Endothelial cell of hepatic sinusoid (primary cell): ENCODE measurements at regions not wholly inside any gene's neighbourhood (a gene's known extent, or its start where the extent isn't known, plus 50 kb on each side); places are given as distances from the start of the nearest gene placed in this dataset.
"Not testable (repeated sequence)": the region's sequence is repeated elsewhere in the genome, so short reads cannot be mapped to it uniquely, and the experiment has no call there.

Source experiments
- in situ Hi-C: cut with HindIII; loops from 2 replicates; pipeline ENCODE4 v1.10.0; 2017; ENCODE audit warnings: low sequenced_read_pairs

DNA sequence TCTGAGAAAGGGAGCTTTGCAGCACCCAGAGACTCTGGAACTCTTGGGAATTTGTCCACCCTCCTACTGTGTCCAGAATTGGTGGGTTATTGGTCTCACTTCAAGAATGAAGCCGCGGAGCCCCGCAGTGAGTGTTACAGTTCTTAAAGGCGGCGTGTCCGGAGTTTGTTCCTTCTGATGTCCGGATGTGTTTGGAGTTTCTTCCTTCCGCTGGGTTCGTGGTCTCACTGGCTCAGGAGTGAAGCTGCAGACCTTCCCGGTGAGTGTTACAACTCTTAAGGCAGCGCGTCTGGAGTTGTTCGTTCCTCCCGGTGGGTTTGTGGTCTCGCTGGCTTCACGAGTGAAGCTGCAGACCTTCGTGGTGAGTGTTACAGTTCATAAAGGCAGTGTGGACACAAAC is 824.7 kb downstream of the LRRTM4 start:
- in situ Hi-C loops = not testable (repeated sequence)

DNA sequence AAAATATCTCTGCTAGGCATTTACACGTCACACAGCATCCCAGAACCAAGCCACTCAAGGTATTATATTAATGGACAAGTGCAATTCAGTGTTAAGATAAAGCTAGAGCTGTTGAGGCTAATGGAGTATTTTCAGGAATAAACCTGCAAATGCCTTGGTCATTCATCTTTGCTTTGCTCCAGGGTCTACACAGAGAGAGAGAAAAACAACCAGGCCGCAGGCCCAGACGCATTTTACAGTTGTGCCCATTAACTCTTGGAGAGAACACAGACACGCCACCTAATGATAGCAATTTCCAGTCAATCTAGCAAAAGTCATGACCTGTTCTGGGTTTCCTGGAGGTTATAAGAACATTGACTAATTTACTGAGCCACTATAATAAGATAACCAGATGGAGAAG is 829.3 kb downstream of the LRRTM4 start:
- in situ Hi-C loops = no loop called here

DNA sequence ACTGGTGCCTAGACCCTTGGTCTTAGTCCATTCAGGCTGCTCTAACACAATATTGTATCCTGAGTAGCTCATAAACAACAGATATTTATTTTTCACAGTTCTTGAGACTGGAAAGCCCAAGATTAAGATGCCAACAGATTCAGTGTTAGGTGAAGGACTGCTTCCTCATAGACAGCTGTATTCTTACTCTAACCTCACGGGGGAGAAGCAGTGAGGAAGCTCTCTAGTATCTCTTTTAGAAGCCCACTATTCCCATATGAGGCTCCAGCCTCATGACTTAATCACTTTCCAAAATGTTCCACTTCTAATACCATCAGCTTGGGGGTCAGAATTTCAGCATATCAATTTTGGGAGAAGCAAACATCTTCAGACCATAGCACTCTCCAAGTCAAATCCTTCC is 833.4 kb downstream of the LRRTM4 start:
- in situ Hi-C loops = no loop called here

DNA sequence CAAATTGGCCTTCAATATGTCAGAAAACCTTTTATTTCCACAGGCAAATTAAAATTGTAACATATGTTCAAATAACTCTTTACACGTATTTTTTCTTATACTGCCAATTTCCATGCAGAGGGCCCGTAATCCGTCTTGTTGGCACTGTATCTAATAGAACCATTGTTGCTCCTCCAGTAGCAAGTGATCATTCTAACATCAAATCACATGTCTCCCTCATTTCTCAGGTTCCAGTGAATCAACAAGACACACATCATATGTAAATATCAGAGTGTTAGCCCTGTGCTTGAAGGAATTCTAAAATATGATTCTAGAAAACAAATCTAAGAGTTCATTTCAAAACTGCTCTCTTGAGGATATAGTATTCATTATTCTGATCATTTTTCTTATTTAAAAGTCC is 834.3 kb downstream of the LRRTM4 start:
- in situ Hi-C loops = no loop called here

DNA sequence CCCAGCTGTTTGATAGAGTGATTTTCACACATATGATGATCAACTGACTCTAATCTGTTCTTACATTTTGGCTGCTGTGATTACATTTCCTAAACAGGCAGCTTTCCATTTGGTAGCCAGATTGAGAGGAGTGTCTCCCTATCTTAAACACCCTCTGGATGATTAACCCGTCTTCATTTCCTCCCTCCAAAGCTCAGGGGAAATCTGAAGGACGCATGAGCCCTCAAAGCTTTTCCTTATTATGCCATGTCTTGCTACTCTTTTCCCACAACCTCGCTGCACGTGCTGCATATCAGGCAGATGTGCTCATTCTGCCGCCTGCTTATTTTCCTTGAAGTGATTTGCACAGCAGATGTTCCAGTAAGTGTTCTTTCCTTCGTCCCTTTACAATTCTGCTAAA is 837.4 kb downstream of the LRRTM4 start:
- in situ Hi-C loops = no loop called here

DNA sequence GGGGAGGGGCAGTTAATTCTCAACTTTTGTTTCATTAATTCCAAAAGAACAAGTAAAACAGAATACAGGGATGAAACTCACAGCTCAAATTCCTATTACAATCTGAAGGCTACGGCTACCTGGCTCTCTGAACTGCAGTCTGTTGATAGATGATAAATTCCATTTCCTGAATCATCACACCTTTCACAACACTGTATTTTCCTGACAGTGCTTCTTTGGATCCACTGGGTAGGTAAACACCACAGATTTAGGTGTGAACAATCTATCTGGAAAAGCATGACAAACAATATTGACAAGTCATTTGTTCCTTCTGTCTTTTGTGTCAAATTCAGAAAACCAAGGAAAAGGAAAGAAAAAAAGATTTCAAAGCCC is 843.2 kb downstream of the LRRTM4 start:
- in situ Hi-C loops = no loop called here

DNA sequence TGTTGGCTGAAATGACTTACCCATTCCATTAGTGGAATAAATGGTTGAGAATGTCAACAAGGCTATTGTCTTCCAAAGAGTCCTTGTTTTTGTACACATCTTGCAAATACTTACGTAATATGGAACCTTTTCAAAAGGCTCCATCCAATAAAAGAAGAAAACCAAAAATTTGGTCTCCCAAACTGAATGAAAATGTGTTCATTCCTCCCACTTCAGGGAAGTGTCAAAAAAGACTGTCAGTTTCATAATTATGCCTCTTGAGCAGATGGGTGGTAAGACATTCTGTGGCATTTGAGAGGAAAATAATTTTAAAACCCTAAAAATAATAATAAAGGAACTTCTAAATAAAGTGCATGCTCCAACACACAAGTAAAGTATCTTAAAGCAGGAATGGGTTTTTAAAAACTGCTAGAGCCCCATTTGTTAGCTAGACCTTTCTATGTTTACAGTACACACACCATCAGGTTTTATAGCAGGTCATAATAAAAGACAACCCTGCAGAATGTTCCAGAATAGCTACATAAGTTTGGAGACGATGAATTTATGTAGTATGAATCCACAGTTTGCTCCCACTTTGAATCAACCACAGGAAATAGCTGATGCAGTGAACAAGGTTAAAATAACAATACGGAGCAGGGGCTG is 843.7 kb downstream of the LRRTM4 start:
- in situ Hi-C loops = no loop called here

DNA sequence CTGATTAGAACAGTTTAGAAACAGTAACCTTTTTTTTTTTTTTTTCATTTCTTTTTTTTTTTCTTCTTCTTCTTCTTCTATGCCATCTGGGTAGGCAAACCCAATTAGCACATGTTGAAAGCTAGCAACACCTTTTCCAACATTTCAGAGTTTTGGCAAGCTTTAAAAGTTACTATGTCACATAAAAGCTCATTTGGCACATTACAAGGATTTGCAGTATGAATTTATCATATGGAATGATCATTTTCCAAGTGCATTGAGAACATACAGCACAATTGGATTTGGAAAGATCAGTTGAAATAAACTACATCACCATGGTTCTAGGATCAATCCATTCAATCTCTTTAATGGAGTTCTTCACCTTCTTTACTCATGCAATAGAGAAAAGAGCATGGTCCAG is 847.0 kb downstream of the LRRTM4 start:
- in situ Hi-C loops = no loop called here

DNA sequence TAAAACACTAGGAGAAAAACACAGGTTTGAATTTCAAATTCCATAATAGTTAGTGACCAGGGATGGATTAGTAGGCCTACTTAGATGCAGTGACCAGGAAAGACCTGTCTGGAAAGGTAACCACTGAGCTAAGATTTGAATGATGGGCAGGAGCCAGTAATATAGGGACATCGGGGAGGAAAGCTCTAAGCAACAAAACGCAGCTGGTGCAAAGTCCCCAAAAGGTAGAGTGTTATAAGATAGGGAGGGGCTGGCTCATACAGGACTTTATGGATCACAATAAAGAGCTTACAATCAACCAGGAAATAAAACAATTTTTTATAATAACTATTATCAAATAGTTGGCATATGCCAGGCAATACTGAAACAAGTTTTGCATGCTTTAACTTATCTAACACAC is 849.4 kb downstream of the LRRTM4 start:
- in situ Hi-C loops = no loop called here

DNA sequence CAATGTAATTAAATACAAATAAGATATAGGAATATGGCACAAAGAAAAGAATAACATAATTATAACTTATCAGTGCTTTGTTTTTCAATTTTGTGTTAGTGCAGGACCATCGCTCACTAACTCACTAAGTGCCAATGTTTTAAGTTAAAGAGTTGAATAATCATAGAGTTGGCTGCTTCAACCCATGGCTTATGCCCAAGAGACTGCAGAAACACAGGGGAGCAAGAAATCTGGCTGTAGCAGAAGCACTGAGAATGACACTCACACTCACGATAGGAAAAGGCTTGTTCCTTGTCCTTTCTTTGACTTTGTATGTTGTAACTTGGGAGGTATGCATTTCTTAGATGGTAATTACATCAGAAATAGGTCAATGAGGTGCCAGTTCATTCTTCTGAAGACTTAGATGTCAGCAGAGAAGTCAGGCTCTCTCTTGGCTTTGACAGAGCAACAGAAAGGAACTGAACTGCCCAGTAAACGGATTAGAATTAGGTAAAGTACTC is 852.2 kb downstream of the LRRTM4 start:
- in situ Hi-C loops = no loop called here

DNA sequence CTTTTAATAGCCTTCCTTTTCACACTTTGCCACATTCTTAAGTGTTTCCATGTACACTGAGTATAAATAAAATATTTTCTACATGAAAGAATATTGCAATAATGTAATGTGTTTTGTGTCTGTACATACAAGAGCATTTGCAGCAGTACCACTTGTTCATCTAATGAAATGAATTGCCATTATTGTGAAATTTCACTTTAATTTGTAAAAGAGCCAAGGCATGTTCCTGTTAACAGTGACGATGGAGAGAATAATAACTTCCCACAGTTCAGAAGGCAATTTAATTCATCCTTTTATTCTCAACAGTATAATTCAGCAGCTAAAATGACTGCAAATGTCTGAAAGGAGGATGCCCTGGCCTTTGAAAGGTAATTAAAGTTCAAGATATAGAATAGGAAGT is 853.9 kb downstream of the LRRTM4 start:
- in situ Hi-C loops = no loop called here

DNA sequence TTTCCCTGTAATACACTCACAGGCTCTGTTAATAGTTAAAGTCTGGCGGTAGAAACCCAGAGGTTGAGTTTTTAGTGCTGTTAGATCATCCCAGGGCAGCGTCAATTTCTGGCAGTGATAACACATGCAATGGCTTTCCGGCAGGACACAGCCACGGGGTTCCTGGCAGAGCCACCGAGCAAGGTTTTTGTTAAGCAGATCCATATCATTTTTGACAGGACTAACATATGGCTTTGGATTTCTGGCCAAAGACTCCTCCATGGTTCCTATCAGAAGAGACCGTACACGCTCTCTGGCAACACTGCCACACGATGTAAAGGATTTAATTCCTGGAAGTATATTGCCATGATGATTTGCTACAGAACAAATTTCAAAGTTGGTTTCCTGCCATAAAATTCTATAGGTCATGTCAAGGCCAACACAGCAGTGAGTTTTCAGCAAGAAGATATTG is 854.3 kb downstream of the LRRTM4 start:
- in situ Hi-C loops = no loop called here

DNA sequence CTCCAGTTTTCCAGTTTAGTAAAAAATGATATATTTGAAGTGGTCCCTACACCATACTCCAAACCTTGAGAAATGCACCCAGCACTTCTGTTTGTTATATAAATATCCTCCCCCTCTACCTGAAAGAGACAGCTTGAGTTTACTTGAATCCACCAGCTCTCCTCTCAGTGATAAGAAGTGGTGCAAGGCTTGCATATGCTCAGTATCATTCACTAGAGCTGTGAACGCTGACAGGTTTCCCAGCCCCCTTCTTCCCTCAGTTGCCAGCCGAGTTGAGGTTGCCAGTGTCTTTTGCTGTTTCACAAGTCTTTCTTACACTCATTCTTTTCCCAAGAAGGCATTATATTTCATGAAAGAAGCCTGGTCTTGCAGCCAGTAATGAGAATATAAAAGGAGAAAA is 880.0 kb downstream of the LRRTM4 start:
- in situ Hi-C loops = loop anchor here (5.0 kb wide), 1 partner anchor 35 kb away; no protein-coding TSS in a partner anchor

DNA sequence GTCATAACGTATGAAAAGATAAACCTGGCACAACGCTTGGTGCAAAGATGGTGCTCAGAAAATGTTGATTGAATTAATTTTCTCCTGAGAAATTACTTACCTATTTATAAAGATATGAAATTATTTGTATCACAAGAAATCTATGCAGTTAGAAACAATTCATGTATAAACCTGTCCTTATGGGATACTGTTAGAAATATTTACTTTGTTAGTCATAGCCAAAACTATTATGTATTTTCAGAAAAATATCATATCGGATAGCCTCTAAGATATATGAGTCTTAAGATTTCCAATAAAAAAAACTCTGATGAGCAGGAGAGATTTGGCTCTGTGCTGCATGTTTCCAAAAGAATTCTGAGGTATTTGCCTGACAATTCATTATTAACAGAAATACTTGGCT is 880.7 kb downstream of the LRRTM4 start:
- in situ Hi-C loops = loop anchor here (5.0 kb wide), 1 partner anchor 34 kb away; no protein-coding TSS in a partner anchor

DNA sequence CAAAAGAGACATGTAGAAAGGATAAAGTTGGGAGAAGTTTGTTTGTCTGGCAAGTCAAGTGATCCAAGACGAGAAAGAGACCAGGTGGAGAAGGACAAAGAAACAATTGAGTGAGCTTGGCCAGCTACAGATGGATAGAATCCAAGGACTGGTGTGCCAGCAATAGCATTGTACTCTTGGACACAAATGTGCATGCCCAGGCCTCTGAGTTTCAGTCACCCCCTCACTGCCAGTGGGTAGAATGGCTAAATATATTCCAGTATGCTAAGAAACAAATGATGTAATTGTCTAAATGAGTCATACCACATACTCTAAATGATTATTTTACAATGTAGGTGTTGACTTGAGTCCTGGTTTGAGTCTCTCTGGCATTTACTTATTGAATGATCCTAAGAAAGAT is 881.3 kb downstream of the LRRTM4 start:
- in situ Hi-C loops = loop anchor here (5.0 kb wide), 1 partner anchor 34 kb away; no protein-coding TSS in a partner anchor

DNA sequence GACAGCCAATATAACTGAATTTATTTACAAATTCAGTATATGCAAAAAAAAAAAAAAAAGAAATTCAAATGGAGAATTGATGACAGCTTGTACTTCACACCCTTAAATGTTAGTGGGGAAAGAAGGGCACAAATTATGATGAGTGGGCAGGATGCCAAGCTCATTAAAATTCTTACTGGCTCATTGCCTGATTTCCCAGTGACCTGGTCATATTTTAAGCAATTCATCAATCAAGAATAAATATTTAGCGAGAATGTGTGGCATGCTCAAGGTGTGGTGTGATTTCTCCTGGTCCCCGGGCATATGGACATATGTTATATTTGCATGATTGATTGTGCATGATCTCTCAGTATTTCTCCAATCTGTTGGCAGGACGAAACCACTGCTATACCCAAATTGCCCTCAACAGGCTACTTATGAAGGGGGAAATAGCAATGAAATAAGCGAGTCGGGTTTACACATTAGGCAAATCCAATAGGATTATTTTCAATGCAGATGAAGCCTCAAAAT is 883.0 kb downstream of the LRRTM4 start:
- in situ Hi-C loops = no loop called here

DNA sequence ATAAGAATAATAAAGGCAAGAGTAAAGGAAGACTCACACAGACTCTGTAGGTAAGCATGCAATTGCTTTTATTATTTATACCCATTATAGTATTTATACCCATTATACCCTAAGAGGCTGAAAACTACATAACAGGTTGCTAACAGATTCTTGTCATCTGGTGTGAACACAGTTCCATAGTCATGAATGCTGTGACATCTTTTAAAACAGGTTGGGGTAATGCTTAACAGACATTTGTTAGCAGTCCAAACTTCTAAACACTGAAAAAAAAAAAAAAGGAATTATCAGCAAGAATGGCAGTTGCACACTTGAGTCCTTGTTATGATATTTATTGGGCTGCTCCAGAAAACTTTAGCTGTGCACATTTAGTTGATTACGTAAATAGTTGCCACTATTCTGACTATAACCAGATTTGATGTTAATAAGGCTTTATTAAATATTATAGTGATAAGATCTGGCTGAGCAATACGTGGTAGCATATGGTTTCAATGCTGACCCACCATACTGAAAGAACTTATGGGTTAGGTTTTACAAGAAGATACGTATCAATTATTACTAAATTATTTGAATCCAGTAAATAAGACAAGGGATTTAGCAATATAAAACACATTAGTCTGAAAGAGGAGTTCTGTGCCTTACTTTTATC is 888.8 kb downstream of the LRRTM4 start:
- in situ Hi-C loops = no loop called here

DNA sequence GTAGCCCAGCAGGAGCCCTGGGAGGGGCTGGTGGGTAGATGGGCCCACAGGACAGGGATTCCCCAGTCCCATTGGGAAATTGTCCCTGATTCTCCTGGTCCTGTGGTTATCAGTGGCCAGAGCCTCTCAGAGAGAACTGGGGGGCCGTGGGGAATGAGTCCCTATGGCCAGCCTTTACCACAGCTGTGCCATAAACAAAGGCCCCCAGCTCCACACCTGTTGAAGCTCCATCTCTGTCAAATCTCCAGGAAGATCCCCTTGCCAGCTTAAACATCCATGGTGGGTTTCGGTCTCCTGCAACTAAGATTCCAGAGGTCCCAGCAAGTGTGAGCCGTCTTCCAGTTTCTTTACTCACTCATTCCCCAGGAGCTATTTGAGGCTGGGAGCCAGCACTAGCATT is 897.1 kb downstream of the LRRTM4 start:
- in situ Hi-C loops = no loop called here

DNA sequence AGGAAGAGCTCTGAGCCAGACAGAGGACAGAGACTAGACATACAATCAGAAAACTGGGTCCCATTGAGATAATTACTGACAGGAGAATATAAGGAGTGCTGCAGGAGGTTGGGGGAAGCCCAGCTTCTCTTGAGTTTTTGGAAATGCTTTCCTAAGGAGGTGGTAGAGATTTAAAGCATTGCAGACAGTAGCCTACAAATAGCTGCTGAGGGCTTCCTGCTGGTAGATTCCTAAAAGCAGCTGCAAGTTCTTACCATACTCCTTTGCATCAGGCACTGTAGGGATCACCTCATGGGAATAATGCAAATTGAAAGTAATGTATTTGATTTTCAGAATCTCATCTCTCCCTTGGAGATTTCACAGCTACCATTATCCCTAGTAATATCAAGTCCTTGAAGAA is 902.6 kb upstream of the GCFC2 start:
- in situ Hi-C loops = no loop called here

DNA sequence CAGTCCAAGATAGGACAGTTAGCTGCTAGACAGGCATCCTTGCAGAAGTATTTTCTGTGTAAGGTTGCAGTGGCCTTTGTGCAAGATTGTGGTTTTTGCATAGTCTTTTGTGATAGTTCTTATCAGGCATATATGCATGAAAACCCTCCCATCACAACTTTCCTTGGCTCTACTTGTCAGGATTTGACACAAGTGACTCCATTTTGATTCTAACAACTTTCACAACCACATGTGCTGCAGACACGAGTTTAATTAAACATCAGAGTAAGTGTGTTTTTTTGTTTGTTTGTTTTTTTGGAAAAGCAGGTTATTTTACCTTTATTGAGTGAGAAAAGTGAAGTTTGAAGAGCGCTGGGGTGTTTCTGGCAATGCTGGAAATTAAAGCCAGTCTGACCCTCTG is 902.0 kb upstream of the GCFC2 start:
- in situ Hi-C loops = no loop called here

DNA sequence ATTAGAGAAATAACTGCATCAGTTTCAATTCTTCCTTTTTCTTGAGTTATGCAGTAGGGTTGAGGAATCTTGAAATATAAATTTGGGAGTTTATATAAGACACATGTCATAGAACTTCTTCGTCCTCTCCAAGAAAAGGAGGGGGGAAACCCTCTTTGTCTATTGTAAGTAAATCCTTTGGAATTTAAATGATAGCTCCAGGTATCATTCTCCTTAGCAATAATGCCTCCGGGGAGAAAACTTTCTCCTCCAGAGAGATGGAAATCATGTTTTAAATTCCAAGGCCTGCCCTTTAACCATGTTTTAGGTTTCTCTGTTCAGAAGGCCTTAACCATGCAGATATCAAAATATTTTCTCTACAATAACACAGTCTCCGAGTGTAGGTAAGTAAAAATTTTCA is 899.7 kb upstream of the GCFC2 start:
- in situ Hi-C loops = no loop called here

DNA sequence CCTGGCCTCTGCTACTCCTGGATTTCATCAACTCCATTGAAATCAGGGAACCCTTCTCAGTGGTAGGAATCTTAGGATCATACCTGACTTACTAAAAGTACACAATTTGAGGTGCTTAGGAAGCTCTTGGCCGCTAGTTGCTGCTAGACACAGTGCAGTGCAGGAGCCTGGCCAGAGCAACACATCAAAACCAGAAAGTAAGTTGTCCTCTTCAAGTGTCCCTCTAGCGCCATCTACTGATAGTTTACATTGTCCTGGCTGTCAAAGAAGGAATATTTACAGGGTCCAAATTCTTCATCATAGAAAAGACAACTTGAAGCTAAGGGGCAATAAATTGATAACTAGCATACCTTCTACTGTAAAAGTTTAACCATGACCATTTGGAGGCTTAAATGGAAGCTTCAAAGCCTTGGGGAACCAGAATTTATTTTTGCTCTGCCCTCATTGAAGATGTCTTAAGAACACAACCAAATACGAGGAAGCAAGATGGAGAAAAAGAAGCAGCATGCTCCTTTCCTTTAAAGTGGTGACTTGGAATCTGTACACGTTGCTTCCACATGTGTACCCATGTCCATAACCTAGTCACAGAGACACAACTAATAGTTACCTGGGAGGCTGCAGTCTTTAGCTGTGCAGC is 889.1 kb upstream of the GCFC2 start:
- in situ Hi-C loops = no loop called here
